HEK293T (cell line): ENCODE measurements at regions not wholly inside any gene's neighbourhood (a gene's known extent, or its start where the extent isn't known, plus 50 kb on each side); places are given as distances from the start of the nearest gene placed in this dataset.

Experiments used
- CTCF ChIA-PET: fragments of 350-600 bp; formaldehyde crosslinking; extraction: SDS; loops from one replicate; lab custom pipeline; 2021; ENCODE audit warnings: antibody characterized with exemption, inconsistent platforms; lab: Yijun Ruan, JAX
- POLR2A ChIA-PET: fragments of 350-600 bp; formaldehyde crosslinking; extraction: SDS; loops from one replicate; lab custom pipeline; 2020; ENCODE audit warnings: antibody characterized with exemption, inconsistent platforms; lab: Yijun Ruan, JAX
- DNase-seq: peaks from one replicate; pipeline ENCODE4 v3.0.0; 2012; ENCODE audit warnings: mixed read lengths; ENCODE audit errors: extremely low spot score
- ARNT ChIP-seq: fragments of 450-650 bp; IDR thresholded peaks from 2 replicates; pipeline ENCODE4 v1.6.1; 2017; ENCODE audit warnings: mild to moderate bottlenecking
- BHLHE40 ChIP-seq: fragments of 450-650 bp; IDR thresholded peaks from 2 replicates; pipeline ENCODE4 v1.6.1; 2016; ENCODE audit warnings: mild to moderate bottlenecking, moderate library complexity, borderline replicate concordance
- CTBP1 ChIP-seq: fragments of 450-650 bp; IDR thresholded peaks from 2 replicates; pipeline ENCODE4 v1.6.1; 2016; ENCODE audit warnings: borderline replicate concordance
- ELF4 ChIP-seq: fragments of 450-650 bp; IDR thresholded peaks from 2 replicates; pipeline ENCODE4 v1.6.1; 2017; ENCODE audit warnings: antibody characterized with exemption
- FOXA1 ChIP-seq: fragments of 450-650 bp; IDR thresholded peaks from 2 replicates; pipeline ENCODE4 v1.6.1; 2016; ENCODE audit warnings: mild to moderate bottlenecking
- FOXK2 ChIP-seq: fragments of 450-650 bp; IDR thresholded peaks from 2 replicates; pipeline ENCODE4 v1.6.1; 2016; ENCODE audit warnings: mild to moderate bottlenecking
- FOXM1 ChIP-seq: fragments of 450-650 bp; IDR thresholded peaks from 2 replicates; pipeline ENCODE4 v1.6.1; 2017; ENCODE audit warnings: mild to moderate bottlenecking, borderline replicate concordance
- HDGF ChIP-seq: fragments of 450-650 bp; IDR thresholded peaks from 2 replicates; pipeline ENCODE4 v1.6.1; 2017; ENCODE audit warnings: antibody characterized with exemption, borderline replicate concordance
- L3MBTL2 ChIP-seq: fragments of 450-650 bp; conservative IDR thresholded peaks from 2 replicates; pipeline ENCODE4 v1.6.1; 2016; ENCODE audit warnings: mild to moderate bottlenecking
- LEF1 ChIP-seq: fragments of 450-650 bp; IDR thresholded peaks from 2 replicates; pipeline ENCODE4 v1.6.1; 2017; ENCODE audit warnings: mild to moderate bottlenecking, borderline replicate concordance
- NFRKB ChIP-seq: fragments of 450-650 bp; IDR thresholded peaks from 2 replicates; pipeline ENCODE4 v1.6.1; 2016; ENCODE audit warnings: mild to moderate bottlenecking, moderate library complexity
- PKNOX1 ChIP-seq: fragments of 450-650 bp; IDR thresholded peaks from 2 replicates; pipeline ENCODE4 v1.6.1; 2016
- SP1 ChIP-seq: fragments of 450-650 bp; IDR thresholded peaks from 2 replicates; pipeline ENCODE4 v1.6.1; 2017
- SUZ12 ChIP-seq: fragments of 450-650 bp; IDR thresholded peaks from 2 replicates; pipeline ENCODE4 v1.6.1; 2016; ENCODE audit warnings: mild to moderate bottlenecking
- TARDBP ChIP-seq: fragments of 450-650 bp; IDR thresholded peaks from 2 replicates; pipeline ENCODE4 v1.6.1; 2016
- ZNF384 ChIP-seq: fragments of 450-650 bp; IDR thresholded peaks from 2 replicates; pipeline ENCODE4 v1.6.1; 2016

- TF ChIP-seq ZNF384 (no peak), TARDBP (no peak), LEF1 (no peak), SUZ12 (no peak)
- ChIA-PET POLR2A (no interaction called here), CTCF (no interaction called here)
- DNase-seq: no peak
Measured at GRCh38 chr2:162972383-162972782, 133.8 kb upstream of the KCNH7 start.

GRCh38 chr2:162968306-162968705, 129.7 kb upstream of the KCNH7 start:
- ChIA-PET CTCF (no interaction called here), POLR2A (no interaction called here)
- DNase-seq: no peak

GRCh38 chr2:162967811-162968210, 129.2 kb upstream of the KCNH7 start:
- CTCF ChIA-PET: no interaction called here

More at GRCh38 chr2:162968306-162968705, 129.7 kb upstream of the KCNH7 start:
- TF ChIP-seq L3MBTL2: no peak

GRCh38 chr2:162967147-162967546, 128.6 kb upstream of the KCNH7 start:
- ChIA-PET POLR2A (no interaction called here), CTCF (no interaction called here)
- TF ChIP-seq LEF1 (no peak), NFRKB (no peak)
- DNase-seq: no peak

More at GRCh38 chr2:162967811-162968210, 129.2 kb upstream of the KCNH7 start:
- POLR2A ChIA-PET: no interaction called here
- DNase-seq: no peak
- TF ChIP-seq FOXM1: no peak
- no peak for TF ChIP-seq TARDBP
- no peak for TF ChIP-seq FOXA1
- TF ChIP-seq LEF1: no peak
- TF ChIP-seq ARNT: no peak
- TF ChIP-seq ELF4: no peak
- no peak for TF ChIP-seq CTBP1
- no peak for TF ChIP-seq FOXK2
- no peak for TF ChIP-seq NFRKB
- no peak for TF ChIP-seq ZNF384
- no peak for TF ChIP-seq L3MBTL2
- no peak for TF ChIP-seq SUZ12
- TF ChIP-seq SP1: no peak
- no peak for TF ChIP-seq PKNOX1
- TF ChIP-seq HDGF: no peak
- TF ChIP-seq BHLHE40: no peak

GRCh38 chr2:162965191-162965590, 126.6 kb upstream of the KCNH7 start:
- CTCF ChIA-PET: no interaction called here
- TF ChIP-seq CTBP1 (no peak), HDGF (no peak), FOXM1 (no peak), LEF1 (no peak)
- no peak for DNase-seq
- POLR2A ChIA-PET: no interaction called here

GRCh38 chr2:162964513-162964912, 125.9 kb upstream of the KCNH7 start:
- ChIA-PET POLR2A (no interaction called here), CTCF (no interaction called here)
- no peak for TF ChIP-seq FOXK2
- DNase-seq: no peak

- CTCF ChIA-PET: no interaction called here
- no peak for TF ChIP-seq SP1
- POLR2A ChIA-PET: no interaction called here
- no peak for DNase-seq
Measured at GRCh38 chr2:162963156-162963555, 124.6 kb upstream of the KCNH7 start.

GRCh38 chr2:162945785-162946184, 107.2 kb upstream of the KCNH7 start:
- POLR2A ChIA-PET: no interaction called here
- DNase-seq: no peak

GRCh38 chr2:162938387-162938786, 99.8 kb upstream of the KCNH7 start:
- TF ChIP-seq LEF1 (no peak), HDGF (no peak), FOXA1 (no peak), FOXK2 (no peak), SP1 (no peak), CTBP1 (no peak), NFRKB (no peak), ARNT (no peak), L3MBTL2 (no peak), ELF4 (no peak), SUZ12 (no peak), FOXM1 (no peak), TARDBP (no peak), PKNOX1 (no peak)
- DNase-seq: no peak
- ChIA-PET POLR2A (no interaction called here), CTCF (no interaction called here)

More at GRCh38 chr2:162945785-162946184, 107.2 kb upstream of the KCNH7 start:
- CTCF ChIA-PET: no interaction called here
- TF ChIP-seq ZNF384 (no peak), ELF4 (no peak), HDGF (no peak), PKNOX1 (no peak), L3MBTL2 (no peak), FOXK2 (no peak), TARDBP (no peak)
